IPS-NIHi11 (cell line): ENCODE measurements at regions not wholly inside any gene's neighbourhood (a gene's known extent, or its start where the extent isn't known, plus 50 kb on each side); places are given as distances from the start of the nearest gene placed in this dataset.

Experiments
- DNase-seq: peaks from one replicate; pipeline ENCODE4 v3.0.0; 2012; ENCODE audit warnings: mixed read lengths, low spot score

- DNase-seq: no peak
Observed at GRCh38 chr18:32621034-32621433, 150.4 kb upstream of the GAREM1 start.

- no peak for DNase-seq
Observed at GRCh38 chr18:32618546-32618945, 147.9 kb upstream of the GAREM1 start.

- no peak for DNase-seq
Observed at GRCh38 chr18:32613821-32614220, 143.1 kb upstream of the GAREM1 start.

GRCh38 chr18:32612651-32613050, 142.0 kb upstream of the GAREM1 start:
- no peak for DNase-seq

- no peak for DNase-seq
Observed at GRCh38 chr18:32610176-32610575, 139.5 kb upstream of the GAREM1 start.

GRCh38 chr18:32607816-32608215, 137.1 kb upstream of the GAREM1 start:
- DNase-seq: no peak

- no peak for DNase-seq
Observed at GRCh38 chr18:32598144-32598543, 127.5 kb upstream of the GAREM1 start.

- no peak for DNase-seq
Observed at GRCh38 chr18:32596501-32596900, 125.8 kb upstream of the GAREM1 start.

- peak; percentile 16 for DNase-seq
Observed at GRCh38 chr18:32595832-32596231, 125.2 kb upstream of the GAREM1 start.

- DNase-seq: no peak
Observed at GRCh38 chr18:32588191-32588590, 117.5 kb upstream of the GAREM1 start.

GRCh38 chr18:32583431-32583830, 112.7 kb upstream of the GAREM1 start:
- no peak for DNase-seq

GRCh38 chr18:32582455-32582854, 111.8 kb upstream of the GAREM1 start:
- DNase-seq: no peak

GRCh38 chr18:32577561-32577960, 106.9 kb upstream of the GAREM1 start:
- DNase-seq: no peak

- peak; percentile 27 for DNase-seq
Observed at GRCh38 chr18:32576296-32576916, 105.7 kb upstream of the GAREM1 start.

- DNase-seq: no peak
Observed at GRCh38 chr18:32566960-32567359, 96.3 kb upstream of the GAREM1 start.

- no peak for DNase-seq
Observed at GRCh38 chr18:32553640-32554365, 83.1 kb upstream of the GAREM1 start.

GRCh38 chr18:32553174-32553573, 82.5 kb upstream of the GAREM1 start:
- no peak for DNase-seq

GRCh38 chr18:32552421-32553030, 81.8 kb upstream of the GAREM1 start:
- peak; percentile 77 for DNase-seq

- DNase-seq: peak; percentile 52
Observed at GRCh38 chr18:32550963-32551362, 80.3 kb upstream of the GAREM1 start.

- DNase-seq: peak; percentile 67
Observed at GRCh38 chr18:32549248-32550110, 78.8 kb upstream of the GAREM1 start.

- DNase-seq: peak; percentile 30
Observed at GRCh38 chr18:32548688-32549087, 78.0 kb upstream of the GAREM1 start.

GRCh38 chr18:32545631-32546030, 74.9 kb upstream of the GAREM1 start:
- DNase-seq: no peak
